DOHH2 (cell line): ENCODE measurements at regions not wholly inside any gene's neighbourhood (a gene's known extent, or its start where the extent isn't known, plus 50 kb on each side); places are given as distances from the start of the nearest gene placed in this dataset.

Experiments
- H3F3A ChIP-seq: fragments of 200-600 bp; sonication (generic), shearing (Covaris generic); 2 replicates; pipeline ENCODE4 v1.6.0; 2016; ENCODE audit warnings: antibody characterized with exemption, mild to moderate bottlenecking; ENCODE audit not compliant: control insufficient read depth, insufficient read depth
- H3K27ac ChIP-seq: fragments of 200-600 bp; sonication (generic); 2 replicates; pipeline ENCODE4 v1.5.1; 2014; ENCODE audit warnings: low read depth, mild to moderate bottlenecking, low read length, moderate library complexity
- H3K27me3 ChIP-seq: fragments of 200-600 bp; sonication (generic); 2 replicates; pipeline ENCODE4 v1.6.1; 2014; ENCODE audit warnings: mild to moderate bottlenecking, low read length, mixed read lengths; ENCODE audit not compliant: control insufficient read depth
- H3K36me3 ChIP-seq: fragments of 200-600 bp; sonication (generic); 2 replicates; pipeline ENCODE4 v1.6.1; 2014; ENCODE audit warnings: mild to moderate bottlenecking, low read length, moderate library complexity, mixed read lengths; ENCODE audit not compliant: control insufficient read depth
- H3K4me1 ChIP-seq: fragments of 200-600 bp; sonication (generic); 2 replicates; pipeline ENCODE4 v1.6.1; 2014; ENCODE audit warnings: mild to moderate bottlenecking, low read length, mixed read lengths; ENCODE audit not compliant: control insufficient read depth
- H3K4me2 ChIP-seq: fragments of 200-600 bp; sonication (generic); 2 replicates; pipeline ENCODE4 v1.6.0; 2014; ENCODE audit warnings: mild to moderate bottlenecking, low read length, moderate library complexity
- H3K4me3 ChIP-seq: fragments of 200-600 bp; sonication (generic); 2 replicates; pipeline ENCODE4 v1.5.1; 2014; ENCODE audit warnings: mild to moderate bottlenecking, low read length, mixed read lengths
- H3K79me2 ChIP-seq: fragments of 200-600 bp; sonication (generic); 2 replicates; pipeline ENCODE4 v1.6.1; 2014; ENCODE audit warnings: mild to moderate bottlenecking, low read length, mixed read lengths; ENCODE audit not compliant: control insufficient read depth
- H3K9me2 ChIP-seq: fragments of 200-600 bp; sonication (generic); replicated peaks from 2 replicates; pipeline ENCODE4 v1.6.1; 2014; ENCODE audit warnings: mild to moderate bottlenecking, low read length, mixed read lengths; ENCODE audit not compliant: control insufficient read depth
- H3K9me3 ChIP-seq: fragments of 200-600 bp; sonication (generic); 2 replicates; pipeline ENCODE4 v1.6.1; 2014; ENCODE audit warnings: antibody characterized with exemption, low read length, mixed read lengths; ENCODE audit not compliant: control insufficient read depth, insufficient read depth
- H4K20me1 ChIP-seq: fragments of 200-600 bp; sonication (generic); 2 replicates; pipeline ENCODE4 v1.6.0; 2014; ENCODE audit warnings: low read depth, mild to moderate bottlenecking, antibody characterized with exemption, low read length, moderate library complexity; ENCODE audit not compliant: control insufficient read depth, insufficient read depth
- CTCF ChIP-seq: fragments of 200-600 bp; sonication (generic); IDR thresholded peaks from one replicate; pipeline ENCODE4 v1.5.1; 2014; ENCODE audit warnings: antibody characterized with exemption, mild to moderate bottlenecking, low read depth, low read length; ENCODE audit not compliant: poor library complexity, severe bottlenecking
- EZH2phosphoT487 ChIP-seq: fragments of 200-600 bp; sonication (generic); IDR thresholded peaks from 2 replicates; pipeline ENCODE4 v1.6.1; 2017; ENCODE audit warnings: borderline replicate concordance, mild to moderate bottlenecking, antibody characterized with exemption, low read length, moderate library complexity, mixed read lengths

GRCh38 chr1:238324211-238324864 lies 433.6 kb upstream of the ZP4 start:
- H3K9me3 ChIP-seq = no peaks in the 10 kb centered on the region
- H3K27ac ChIP-seq = no peak overlapping the region
- no peaks in the 10 kb centered on the region for H3K4me1 ChIP-seq
- no peaks in the 10 kb centered on the region for H4K20me1 ChIP-seq
- H3K4me2 ChIP-seq = no peak overlapping the region
- H3K79me2 ChIP-seq = no peaks in the 10 kb centered on the region
- H3K9me2 ChIP-seq = no peaks in the 10 kb centered on the region
- H3K4me3 ChIP-seq = no peak overlapping the region
- H3F3A ChIP-seq = no peaks in the 10 kb centered on the region
- H3K36me3 ChIP-seq = no peaks in the 10 kb centered on the region
- H3K27me3 ChIP-seq = no peaks in the 10 kb centered on the region
- TF ChIP-seq CTCF (no peak), EZH2phosphoT487 (no peak)

- Histone ChIP-seq H4K20me1 (no peaks in the 10 kb centered on the region), H3K36me3 (no peaks in the 10 kb centered on the region), H3K4me2 (no peak overlapping the region), H3K27me3 (no peaks in the 10 kb centered on the region), H3K27ac (no peak overlapping the region), H3K4me3 (no peak overlapping the region), H3K79me2 (no peaks in the 10 kb centered on the region), H3K9me2 (no peaks in the 10 kb centered on the region), H3K4me1 (no peaks in the 10 kb centered on the region), H3F3A (no peaks in the 10 kb centered on the region), H3K9me3 (no peaks in the 10 kb centered on the region)
- TF ChIP-seq CTCF (no peak), EZH2phosphoT487 (no peak)
Measured at GRCh38 chr1:238323490-238323889, 432.8 kb upstream of the ZP4 start.

- no peaks in the 10 kb centered on the region for H3K4me1 ChIP-seq
- H3K4me2 ChIP-seq = no peak overlapping the region
- H3K9me2 ChIP-seq = no peaks in the 10 kb centered on the region
- no peaks in the 10 kb centered on the region for H3F3A ChIP-seq
- H3K9me3 ChIP-seq = no peaks in the 10 kb centered on the region
- no peak overlapping the region for H3K27ac ChIP-seq
- no peaks in the 10 kb centered on the region for H4K20me1 ChIP-seq
- H3K79me2 ChIP-seq = no peaks in the 10 kb centered on the region
- no peaks in the 10 kb centered on the region for H3K27me3 ChIP-seq
- H3K36me3 ChIP-seq = no peaks in the 10 kb centered on the region
- no peak for TF ChIP-seq EZH2phosphoT487
- no peak for TF ChIP-seq CTCF
- no peak overlapping the region for H3K4me3 ChIP-seq
Measured at GRCh38 chr1:238319957-238320356, 429.2 kb upstream of the ZP4 start.
